Neural progenitor cell (in vitro differentiated cells): ENCODE measurements at regions not wholly inside any gene's neighbourhood (a gene's known extent, or its start where the extent isn't known, plus 50 kb on each side); places are given as distances from the start of the nearest gene placed in this dataset.

Experiments used
- DNase-seq: peaks from one replicate; pipeline ENCODE4 v3.0.0-alpha.2; 2016; ENCODE audit warnings: low spot score
- H2AFZ ChIP-seq: fragments of 200-600 bp; sonication (generic); replicated peaks from 2 replicates; pipeline ENCODE4 v1.6.1; 2016; ENCODE audit warnings: antibody characterized with exemption
- H3F3A ChIP-seq: fragments of 200-600 bp; sonication (generic); 2 replicates; pipeline ENCODE4 v1.6.1; 2016; ENCODE audit warnings: antibody characterized with exemption, low read depth
- H3K27ac ChIP-seq: fragments of 200-600 bp; sonication (generic); 2 replicates; pipeline ENCODE4 v1.5.1; 2016; ENCODE audit warnings: mild to moderate bottlenecking
- H3K27me3 ChIP-seq: fragments of 200-600 bp; sonication (generic); 2 replicates; pipeline ENCODE4 v1.6.1; 2016; ENCODE audit warnings: mild to moderate bottlenecking, moderate library complexity
- H3K36me3 ChIP-seq: fragments of 200-600 bp; sonication (generic); 2 replicates; pipeline ENCODE4 v1.5.1; 2016
- H3K4me1 ChIP-seq: fragments of 200-600 bp; sonication (generic); 2 replicates; pipeline ENCODE4 v1.6.1; 2016; ENCODE audit warnings: mixed run types
- H3K4me2 ChIP-seq: fragments of 200-600 bp; sonication (generic); 2 replicates; pipeline ENCODE4 v1.6.1; 2016
- H3K4me3 ChIP-seq: fragments of 200-600 bp; sonication (generic); 2 replicates; pipeline ENCODE4 v1.5.1; 2016
- H3K79me2 ChIP-seq: fragments of 200-600 bp; sonication (generic); 2 replicates; pipeline ENCODE4 v1.6.1; 2016; ENCODE audit warnings: low read depth
- H3K9ac ChIP-seq: fragments of 200-600 bp; sonication (generic); 2 replicates; pipeline ENCODE4 v1.6.1; 2016
- H3K9me3 ChIP-seq: fragments of 200-600 bp; sonication (generic); 2 replicates; pipeline ENCODE4 v1.5.1; 2016; ENCODE audit warnings: low read depth
- H4K20me1 ChIP-seq: fragments of 200-600 bp; sonication (generic); 2 replicates; pipeline ENCODE4 v1.6.1; 2016; ENCODE audit warnings: low read depth
- H3K27ac Mint-ChIP-seq: 3 replicates; pipeline ENCODE4 v1.8.0; 2021; ENCODE audit warnings: mixed read lengths
- H3K27me3 Mint-ChIP-seq: 2 replicates; pipeline ENCODE4 v1.8.0; 2022; ENCODE audit warnings: low read depth, mild to moderate bottlenecking, inconsistent platforms, moderate library complexity, mixed read lengths; ENCODE audit not compliant: insufficient read depth
- H3K36me3 Mint-ChIP-seq: 3 replicates; pipeline ENCODE4 v1.8.0; 2021; ENCODE audit warnings: mixed read lengths
- H3K4me1 Mint-ChIP-seq: 3 replicates; pipeline ENCODE4 v1.8.0; 2021; ENCODE audit warnings: mixed read lengths
- H3K4me3 Mint-ChIP-seq: 3 replicates; pipeline ENCODE4 v1.8.0; 2021; ENCODE audit warnings: mild to moderate bottlenecking, moderate library complexity, mixed read lengths
- H3K9me3 Mint-ChIP-seq: 3 replicates; pipeline ENCODE4 v1.8.0; 2020; ENCODE audit warnings: mixed read lengths
- CTCF ChIP-seq: fragments of 200-600 bp; sonication (generic); IDR thresholded peaks from 2 replicates; pipeline ENCODE4 v1.5.1; 2017; ENCODE audit warnings: antibody characterized with exemption, mild to moderate bottlenecking
- EZH2 ChIP-seq: fragments of 200-600 bp; sonication (generic); IDR thresholded peaks from 2 replicates; pipeline ENCODE4 v1.6.1; 2017; ENCODE audit warnings: antibody characterized with exemption, mild to moderate bottlenecking, moderate library complexity
- EZH2phosphoT487 ChIP-seq: fragments of 200-600 bp; sonication (generic); IDR thresholded peaks from 2 replicates; pipeline ENCODE4 v1.6.1; 2017; ENCODE audit warnings: antibody characterized with exemption

GRCh38 chr18:78656346-78656925, 323.2 kb upstream of the SALL3 start:
- H3K36me3 ChIP-seq: no peaks in the 10 kb centered on the region
- H3K4me2 ChIP-seq: no peak overlapping the region
- no peaks in the 10 kb centered on the region for H3K79me2 ChIP-seq
- H3K27ac ChIP-seq: no peak overlapping the region
- H4K20me1 ChIP-seq: no peaks in the 10 kb centered on the region
- no peaks in the 10 kb centered on the region for H3K27me3 ChIP-seq
- H3K4me1 Mint-ChIP-seq: no peaks in the 10 kb centered on the region
- H3K27ac Mint-ChIP-seq: no peak overlapping the region
- no peak overlapping the region for H3K4me3 Mint-ChIP-seq
- peaks cover 12% of the 10 kb centered on the region for H3K27me3 Mint-ChIP-seq
- no peak for TF ChIP-seq CTCF
- TF ChIP-seq EZH2: no peak
- TF ChIP-seq EZH2phosphoT487: no peak
- no peak for DNase-seq
- peaks cover 8% of the 10 kb centered on the region for H3K9me3 ChIP-seq
- H2AFZ ChIP-seq: no peak overlapping the region
- no peak overlapping the region for H3K9ac ChIP-seq
- no peaks in the 10 kb centered on the region for H3K4me1 ChIP-seq
- H3K9me3 Mint-ChIP-seq: peaks cover 44% of the 10 kb centered on the region
- H3K4me3 ChIP-seq: no peak overlapping the region
- peaks cover 3% of the 10 kb centered on the region for H3F3A ChIP-seq
- H3K36me3 Mint-ChIP-seq: peaks cover 3% of the 10 kb centered on the region

GRCh38 chr18:78658531-78658930, 321.1 kb upstream of the SALL3 start:
- Histone ChIP-seq H3K27ac (no peak overlapping the region), H3K79me2 (no peaks in the 10 kb centered on the region), H3K4me2 (no peak overlapping the region), H3K4me1 (no peaks in the 10 kb centered on the region), H3K9me3 (no peaks in the 10 kb centered on the region), H3K36me3 (no peaks in the 10 kb centered on the region), H2AFZ (no peak overlapping the region), H3K27me3 (no peaks in the 10 kb centered on the region), H4K20me1 (no peaks in the 10 kb centered on the region), H3K9ac (no peak overlapping the region), H3K4me3 (no peak overlapping the region), H3F3A (peaks cover 3% of the 10 kb centered on the region)
- H3K4me1 Mint-ChIP-seq: no peaks in the 10 kb centered on the region
- H3K27me3 Mint-ChIP-seq: peaks cover 12% of the 10 kb centered on the region
- peaks cover 33% of the 10 kb centered on the region for H3K9me3 Mint-ChIP-seq
- peaks cover 1% of the 10 kb centered on the region for H3K36me3 Mint-ChIP-seq
- no peak overlapping the region for H3K27ac Mint-ChIP-seq
- TF ChIP-seq EZH2 (no peak), EZH2phosphoT487 (no peak), CTCF (no peak)
- DNase-seq: no peak
- no peak overlapping the region for H3K4me3 Mint-ChIP-seq

- Histone ChIP-seq H3K4me2 (no peak overlapping the region), H3K27me3 (no peaks in the 10 kb centered on the region), H4K20me1 (no peaks in the 10 kb centered on the region), H3K36me3 (no peaks in the 10 kb centered on the region), H2AFZ (no peak overlapping the region), H3K9ac (no peak overlapping the region), H3K4me1 (no peaks in the 10 kb centered on the region), H3K9me3 (no peaks in the 10 kb centered on the region), H3K27ac (no peak overlapping the region), H3F3A (no peaks in the 10 kb centered on the region), H3K79me2 (no peaks in the 10 kb centered on the region), H3K4me3 (no peak overlapping the region)
- H3K4me3 Mint-ChIP-seq: no peak overlapping the region
- peaks cover 12% of the 10 kb centered on the region for H3K27me3 Mint-ChIP-seq
- peaks cover 31% of the 10 kb centered on the region for H3K9me3 Mint-ChIP-seq
- TF ChIP-seq CTCF: no peak
- no peak for TF ChIP-seq EZH2
- TF ChIP-seq EZH2phosphoT487: no peak
- DNase-seq: no peak
- H3K36me3 Mint-ChIP-seq: peaks cover 1% of the 10 kb centered on the region
- H3K27ac Mint-ChIP-seq: no peak overlapping the region
- H3K4me1 Mint-ChIP-seq: no peaks in the 10 kb centered on the region
Observed at GRCh38 chr18:78659057-78659456, 320.6 kb upstream of the SALL3 start.
